RWPE2 (cell line): ENCODE measurements at regions not wholly inside any gene's neighbourhood (a gene's known extent, or its start where the extent isn't known, plus 50 kb on each side); places are given as distances from the start of the nearest gene placed in this dataset.

Experiments
- ATAC-seq: fragments of 200-7000 bp; cut with Tn5 transposase; 3 replicates; pipeline ENCODE4 v1.9.1; 2021; ENCODE audit warnings: low read depth
- DNase-seq: peaks from one replicate; pipeline ENCODE4 v3.0.0-alpha.2; 2020; ENCODE audit warnings: low spot score
- H3K27ac ChIP-seq: fragments of 450-650 bp; 2 replicates; pipeline ENCODE4 v1.5.1; 2017; ENCODE audit warnings: mild to moderate bottlenecking; ENCODE audit not compliant: poor library complexity, severe bottlenecking
- H3K27me3 ChIP-seq: fragments of 250-450 bp; sonication (Bioruptor Pico); 2 replicates; pipeline ENCODE4 v1.5.1; 2021; ENCODE audit warnings: mild to moderate bottlenecking, moderate library complexity; ENCODE audit not compliant: insufficient read depth, poor library complexity, severe bottlenecking
- H3K36me3 ChIP-seq: fragments of 250-450 bp; sonication (Bioruptor Pico); 2 replicates; pipeline ENCODE4 v1.5.1; 2020; ENCODE audit warnings: low read depth, mild to moderate bottlenecking, moderate library complexity
- H3K4me1 ChIP-seq: fragments of 250-450 bp; sonication (Bioruptor Pico); 2 replicates; pipeline ENCODE4 v1.5.1; 2021; ENCODE audit warnings: mild to moderate bottlenecking, moderate library complexity; ENCODE audit not compliant: insufficient read depth, poor library complexity, severe bottlenecking
- H3K4me3 ChIP-seq: fragments of 250-450 bp; sonication (Bioruptor Pico); 2 replicates; pipeline ENCODE4 v1.5.1; 2021; ENCODE audit warnings: mild to moderate bottlenecking, moderate library complexity; ENCODE audit not compliant: severe bottlenecking
- H3K9me3 ChIP-seq: fragments of 250-450 bp; sonication (Bioruptor Pico); 2 replicates; pipeline ENCODE4 v1.5.1; 2021; ENCODE audit warnings: mild to moderate bottlenecking, moderate library complexity; ENCODE audit not compliant: severe bottlenecking
- CTCF ChIP-seq: fragments of 450-650 bp; IDR thresholded peaks from one replicate; pipeline ENCODE4 v1.5.1; 2017; ENCODE audit warnings: mild to moderate bottlenecking, moderate library complexity; ENCODE audit not compliant: poor library complexity, severe bottlenecking

- TF ChIP-seq CTCF: no peak
- DNase-seq: no peak
- Histone ChIP-seq H3K27ac (no peak overlapping the region), H3K27me3 (no peaks in the 10 kb centered on the region), H3K36me3 (no peaks in the 10 kb centered on the region), H3K4me3 (no peak overlapping the region), H3K9me3 (no peaks in the 10 kb centered on the region), H3K4me1 (no peaks in the 10 kb centered on the region)
- peak; percentile 44; the same call in 2 of the 3 replicates for ATAC-seq
These were observed 55.8 kb upstream of the OR6J1 start for GRCh38 chr14:22699801-22700564.

- TF ChIP-seq CTCF: no peak
- H3K9me3 ChIP-seq: no peaks in the 10 kb centered on the region
- no peak; the same call in 2 of the 3 replicates for ATAC-seq
- H3K36me3 ChIP-seq: no peaks in the 10 kb centered on the region
- H3K4me1 ChIP-seq: peaks cover 10% of the 10 kb centered on the region
- no peak for DNase-seq
- peaks cover 8% of the 10 kb centered on the region for H3K27me3 ChIP-seq
- no peak overlapping the region for H3K27ac ChIP-seq
- H3K4me3 ChIP-seq: peak overlapping the region; percentile 32
These were observed 52.9 kb upstream of the OXA1L start for GRCh38 chr14:22713631-22713950.

- no peak overlapping the region for H3K27ac ChIP-seq
- no peak for TF ChIP-seq CTCF
These were observed 51.2 kb upstream of the OXA1L start for GRCh38 chr14:22715186-22715812.

GRCh38 chr14:22715890-22716289, 50.6 kb upstream of the OXA1L start:
- no peaks in the 10 kb centered on the region for H3K36me3 ChIP-seq
- no peak overlapping the region for H3K4me3 ChIP-seq
- no peaks in the 10 kb centered on the region for H3K9me3 ChIP-seq
- DNase-seq (no peak), ATAC-seq (no peak)
- H3K27ac ChIP-seq: no peak overlapping the region
- TF ChIP-seq CTCF: no peak
- H3K27me3 ChIP-seq: peaks cover 4% of the 10 kb centered on the region
- peaks cover 10% of the 10 kb centered on the region for H3K4me1 ChIP-seq

More at GRCh38 chr14:22715186-22715812, 51.2 kb upstream of the OXA1L start:
- Histone ChIP-seq H3K4me1 (peaks cover 10% of the 10 kb centered on the region), H3K9me3 (no peaks in the 10 kb centered on the region), H3K27me3 (peaks cover 4% of the 10 kb centered on the region), H3K36me3 (no peaks in the 10 kb centered on the region), H3K4me3 (no peak overlapping the region)
- no peak for ATAC-seq
- no peak for DNase-seq
